OCI-LY3 (cell line): ENCODE measurements at regions not wholly inside any gene's neighbourhood (a gene's known extent, or its start where the extent isn't known, plus 50 kb on each side); places are given as distances from the start of the nearest gene placed in this dataset.

ENCODE experiments used
- H2AFZ ChIP-seq: fragments of 200-600, 300-600 bp; shearing (Covaris generic); 2 replicates; pipeline ENCODE4 v1.6.0; 2014; ENCODE audit warnings: antibody characterized with exemption, low read depth, low read length
- H3K27ac ChIP-seq: fragments of 200-600, 300-600 bp; sonication (generic); 2 replicates; pipeline ENCODE4 v1.5.1; 2014; ENCODE audit warnings: mild to moderate bottlenecking, low read length, moderate library complexity, mixed read lengths
- H3K27me3 ChIP-seq: fragments of 200-600, 300-600 bp; sonication (generic); 2 replicates; pipeline ENCODE4 v1.6.1; 2014; ENCODE audit warnings: low read depth, low read length, mixed read lengths
- H3K36me3 ChIP-seq: fragments of 200-600, 300-600 bp; sonication (generic); replicated peaks from 2 replicates; pipeline ENCODE3; 2014; ENCODE audit warnings: low read depth, low read length, mixed read lengths
- H3K4me1 ChIP-seq: fragments of 300-600, 200-600 bp; sonication (generic); 2 replicates; pipeline ENCODE4 v1.6.1; 2014; ENCODE audit warnings: low read length, mixed read lengths
- H3K4me2 ChIP-seq: fragments of 200-600, 300-600 bp; sonication (generic); 2 replicates; pipeline ENCODE4 v1.6.1; 2014; ENCODE audit warnings: low read length, mixed read lengths
- H3K4me3 ChIP-seq: fragments of 300-600, 200-600 bp; sonication (generic); 2 replicates; pipeline ENCODE4 v1.5.1; 2014; ENCODE audit warnings: antibody characterized with exemption, mild to moderate bottlenecking, low read length, moderate library complexity
- H3K79me2 ChIP-seq: fragments of 300-600, 200-600 bp; shearing (Covaris generic); 2 replicates; pipeline ENCODE4 v1.6.1; 2014; ENCODE audit warnings: mild to moderate bottlenecking, low read length, mixed read lengths
- H3K9ac ChIP-seq: fragments of 300-600, 200-600 bp; shearing (Covaris generic); 2 replicates; pipeline ENCODE4 v1.6.0; 2014; ENCODE audit warnings: mild to moderate bottlenecking, low read length, moderate library complexity
- H3K9me3 ChIP-seq: fragments of 200-600, 300-600 bp; shearing (Covaris generic); 2 replicates; pipeline ENCODE4 v1.6.1; 2014; ENCODE audit warnings: low read length, mixed read lengths; ENCODE audit not compliant: insufficient read depth
- H4K20me1 ChIP-seq: fragments of 200-600, 300-600 bp; sonication (generic); 2 replicates; pipeline ENCODE4 v1.6.1; 2016; ENCODE audit warnings: low read length, mixed read lengths; ENCODE audit not compliant: insufficient read depth
- CTCF ChIP-seq: fragments of 200-600, 300-600 bp; sonication (generic); IDR thresholded peaks from 2 replicates; pipeline ENCODE4 v1.5.1; 2014; ENCODE audit warnings: antibody characterized with exemption, low read length, low read depth
- EZH2phosphoT487 ChIP-seq: fragments of 200-600 bp; shearing (Covaris generic); IDR thresholded peaks from 2 replicates; pipeline ENCODE4 v1.6.1; 2018; ENCODE audit warnings: antibody characterized with exemption, mixed run types, low read depth

DNA sequence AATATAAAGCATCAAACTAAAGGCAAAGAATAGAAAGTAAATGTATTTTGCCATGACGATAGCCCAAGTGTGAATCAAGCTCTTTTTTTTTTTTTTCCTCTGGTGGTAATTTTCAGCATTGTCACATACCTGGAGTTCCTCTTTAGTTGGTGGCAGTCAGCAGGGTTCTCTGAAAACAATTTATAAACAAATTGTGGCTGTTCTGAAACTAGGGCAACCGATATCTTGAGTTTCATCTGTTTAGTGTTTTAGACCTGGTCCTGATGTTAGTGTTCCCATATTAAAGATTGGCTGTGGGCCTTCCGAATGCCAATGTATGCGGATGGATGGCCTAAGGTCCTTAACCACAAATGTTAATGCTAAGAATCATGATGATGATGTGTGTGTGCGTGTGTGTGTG is 713.1 kb downstream of the GATA3 start:
- no peak for TF ChIP-seq CTCF
- no peak for TF ChIP-seq EZH2phosphoT487
- Histone ChIP-seq H3K4me3 (no peak overlapping the region), H2AFZ (no peak overlapping the region), H3K4me2 (no peak overlapping the region), H3K27me3 (no peaks in the 10 kb centered on the region), H3K9ac (no peak overlapping the region), H4K20me1 (no peaks in the 10 kb centered on the region), H3K27ac (no peak overlapping the region), H3K9me3 (no peaks in the 10 kb centered on the region), H3K4me1 (no peaks in the 10 kb centered on the region), H3K79me2 (no peaks in the 10 kb centered on the region), H3K36me3 (no peaks in the 10 kb centered on the region)

DNA sequence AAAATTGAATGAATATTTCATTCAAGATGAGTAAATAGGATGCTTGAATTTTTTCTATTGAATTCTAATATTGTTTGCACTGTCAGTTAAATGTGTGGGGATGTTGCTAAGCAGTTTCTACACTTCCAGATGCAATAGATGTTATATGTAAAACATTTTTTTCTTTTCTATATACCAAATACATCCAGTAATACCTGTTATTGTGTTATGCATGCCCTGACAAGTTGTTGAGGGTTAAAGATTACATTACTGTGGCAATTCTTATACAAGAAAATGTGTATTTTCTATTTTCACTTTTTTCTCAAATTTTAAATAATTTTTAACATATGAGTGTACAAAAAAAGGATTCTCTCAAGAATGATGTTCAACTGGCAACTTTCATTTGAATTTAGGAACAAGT is 713.9 kb downstream of the GATA3 start:
- TF ChIP-seq CTCF (no peak), EZH2phosphoT487 (no peak)
- Histone ChIP-seq H3K9me3 (no peaks in the 10 kb centered on the region), H3K4me3 (no peak overlapping the region), H3K4me2 (no peak overlapping the region), H3K27ac (no peak overlapping the region), H3K79me2 (no peaks in the 10 kb centered on the region), H3K9ac (no peak overlapping the region), H3K27me3 (no peaks in the 10 kb centered on the region), H3K4me1 (no peaks in the 10 kb centered on the region), H4K20me1 (no peaks in the 10 kb centered on the region), H2AFZ (no peak overlapping the region), H3K36me3 (no peaks in the 10 kb centered on the region)

DNA sequence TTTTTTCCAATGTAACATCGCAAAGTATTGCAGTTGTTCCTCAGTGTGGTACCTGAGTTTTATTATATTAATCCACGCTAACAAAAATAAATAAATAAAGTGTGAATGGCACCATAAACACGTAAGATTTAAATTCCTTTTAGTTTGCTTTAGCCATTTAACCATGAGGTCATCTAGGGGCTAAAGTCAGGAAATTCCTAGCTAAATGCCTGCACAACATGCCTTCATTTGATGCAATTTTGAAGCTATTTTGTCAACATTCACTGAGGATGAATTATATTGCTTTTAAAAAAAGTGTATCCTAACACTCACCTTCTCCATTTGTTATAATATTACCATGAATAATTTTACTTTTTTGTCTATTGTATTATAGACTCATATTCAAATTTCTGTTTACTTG is 714.4 kb downstream of the GATA3 start:
- Histone ChIP-seq H3K9ac (no peak overlapping the region), H3K4me1 (no peaks in the 10 kb centered on the region), H2AFZ (no peak overlapping the region), H3K4me3 (no peak overlapping the region), H4K20me1 (no peaks in the 10 kb centered on the region), H3K4me2 (no peak overlapping the region), H3K27me3 (no peaks in the 10 kb centered on the region), H3K79me2 (no peaks in the 10 kb centered on the region), H3K27ac (no peak overlapping the region), H3K9me3 (no peaks in the 10 kb centered on the region), H3K36me3 (no peaks in the 10 kb centered on the region)
- no peak for TF ChIP-seq CTCF
- TF ChIP-seq EZH2phosphoT487: no peak

DNA sequence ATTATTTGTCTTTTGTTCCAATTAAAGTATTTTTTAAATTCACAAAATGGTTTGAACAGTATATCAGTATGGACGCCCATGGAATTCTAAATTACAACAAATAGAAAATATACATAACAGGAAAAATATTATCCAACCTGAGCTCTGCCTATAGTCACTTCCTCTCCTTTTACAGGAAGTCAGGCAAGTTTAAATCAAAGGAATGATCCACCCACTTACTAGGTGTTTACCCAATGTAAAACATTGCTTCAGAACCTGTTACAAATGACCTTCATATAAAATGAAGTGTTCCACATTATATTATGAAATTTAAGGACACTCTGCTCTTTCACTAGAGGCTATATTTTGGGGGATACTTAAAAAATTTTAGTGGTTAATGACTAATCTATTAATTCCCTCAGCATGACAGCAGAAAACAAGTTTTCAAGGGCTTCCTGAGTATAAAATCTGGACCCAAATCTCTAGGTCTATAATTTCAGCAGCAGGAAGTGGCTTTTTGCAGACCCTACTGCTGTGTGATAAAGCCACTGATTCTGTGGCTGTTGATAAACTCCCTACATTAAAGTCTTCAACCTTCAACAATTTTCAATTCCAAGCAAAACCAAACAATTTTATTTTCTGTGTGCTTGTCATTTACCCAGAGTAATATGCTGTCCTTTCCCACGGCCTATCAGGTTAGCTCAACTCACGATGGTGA is 722.6 kb downstream of the GATA3 start:
- no peaks in the 10 kb centered on the region for H3K36me3 ChIP-seq

More for the DNA sequence above, 722.6 kb downstream of the GATA3 start:
- Histone ChIP-seq H3K27ac (no peak overlapping the region), H3K9me3 (no peaks in the 10 kb centered on the region), H2AFZ (no peak overlapping the region), H3K79me2 (no peaks in the 10 kb centered on the region), H3K4me1 (no peaks in the 10 kb centered on the region), H3K4me3 (no peak overlapping the region), H4K20me1 (no peaks in the 10 kb centered on the region), H3K9ac (no peak overlapping the region), H3K27me3 (no peaks in the 10 kb centered on the region), H3K4me2 (no peak overlapping the region)
- TF ChIP-seq CTCF: no peak
- TF ChIP-seq EZH2phosphoT487: no peak
